LNCaP clone FGC (cell line): ENCODE measurements at regions not wholly inside any gene's neighbourhood (a gene's known extent, or its start where the extent isn't known, plus 50 kb on each side); places are given as distances from the start of the nearest gene placed in this dataset.

Source experiments
- DNase-seq: peaks from one replicate; pipeline ENCODE4 v3.0.0-alpha.2; 2011; ENCODE audit warnings: low read depth
- H3K4me3 ChIP-seq: 2 replicates; pipeline ENCODE4 v1.5.1; 2011; ENCODE audit warnings: mild to moderate bottlenecking, low read depth, low read length, control low read depth
- CTCF ChIP-seq: IDR thresholded peaks from 2 replicates; pipeline ENCODE4 v1.5.1; 2012; ENCODE audit warnings: mild to moderate bottlenecking; ENCODE audit not compliant: control insufficient read depth, insufficient read depth; ENCODE audit errors: extremely low read depth

- no peak overlapping the region for H3K4me3 ChIP-seq
- no peak for TF ChIP-seq CTCF
- DNase-seq = no peak
Observed at GRCh38 chr9:90724880-90725279, 76.7 kb upstream of the SYK start.

GRCh38 chr9:90724112-90724511 lies 77.5 kb upstream of the SYK start:
- no peak for TF ChIP-seq CTCF
- no peak for DNase-seq

GRCh38 chr9:90722071-90722470 lies 79.4 kb upstream of the DIRAS2 start:
- no peak overlapping the region for H3K4me3 ChIP-seq
- TF ChIP-seq CTCF = no peak
- DNase-seq = no peak

More at GRCh38 chr9:90724112-90724511, 77.5 kb upstream of the SYK start:
- H3K4me3 ChIP-seq = no peak overlapping the region

- H3K4me3 ChIP-seq = no peak overlapping the region
- DNase-seq = no peak
- no peak for TF ChIP-seq CTCF
Observed at GRCh38 chr9:90720621-90721265, 78.1 kb upstream of the DIRAS2 start.

- no peak overlapping the region for H3K4me3 ChIP-seq
- TF ChIP-seq CTCF = no peak
- peak; percentile 19 for DNase-seq
Observed at GRCh38 chr9:90706230-90706629, 63.6 kb upstream of the DIRAS2 start.

GRCh38 chr9:90702441-90702955 lies 59.9 kb upstream of the DIRAS2 start:
- no peak for TF ChIP-seq CTCF
- H3K4me3 ChIP-seq = no peak overlapping the region
- no peak for DNase-seq
